HPDE6-E6E7 (cell line): ENCODE measurements at regions not wholly inside any gene's neighbourhood (a gene's known extent, or its start where the extent isn't known, plus 50 kb on each side); places are given as distances from the start of the nearest gene placed in this dataset.

Experiments
- DNase-seq: peaks from one replicate; pipeline ENCODE4 v3.0.0; 2011; ENCODE audit warnings: missing footprints; ENCODE audit errors: extremely low spot score

DNA sequence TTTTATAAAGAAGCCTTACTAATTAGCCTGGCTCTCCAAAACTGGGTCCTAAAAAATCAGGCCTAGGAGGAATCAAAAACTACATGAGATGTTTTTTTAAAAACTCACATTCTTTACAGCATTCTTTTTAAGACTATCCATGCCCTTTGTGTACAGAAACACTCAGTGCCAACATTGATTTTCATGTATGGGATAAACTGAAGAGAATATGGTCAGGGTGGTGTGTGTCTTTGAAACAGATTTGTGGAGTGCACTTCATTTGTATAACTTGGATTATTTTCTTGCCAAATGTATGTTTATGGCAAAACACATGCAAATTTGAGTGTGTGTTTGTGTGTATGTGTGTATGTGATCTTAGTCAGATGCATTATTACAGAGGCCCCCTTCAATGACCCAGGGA is 283.6 kb upstream of the ATP5MC3 start:
- no peak for DNase-seq

DNA sequence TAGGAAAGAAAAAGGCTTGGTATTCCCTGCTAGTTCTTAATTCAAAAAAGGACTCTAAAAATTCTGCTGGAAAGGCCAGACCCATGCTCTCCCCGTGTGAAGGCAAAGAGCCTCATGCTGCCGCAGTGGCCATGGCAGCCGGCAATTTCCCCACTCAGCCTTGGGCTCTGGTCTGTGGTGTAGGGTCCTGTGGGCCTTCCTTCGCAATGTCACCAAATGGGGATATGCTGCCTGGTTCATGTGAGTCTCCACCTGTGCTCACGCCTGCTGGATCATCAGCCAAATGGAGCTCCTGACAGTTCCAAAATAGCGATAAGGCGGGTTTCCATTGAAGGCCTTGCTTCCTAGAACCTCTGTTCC is 282.8 kb upstream of the ATP5MC3 start:
- no peak for DNase-seq

DNA sequence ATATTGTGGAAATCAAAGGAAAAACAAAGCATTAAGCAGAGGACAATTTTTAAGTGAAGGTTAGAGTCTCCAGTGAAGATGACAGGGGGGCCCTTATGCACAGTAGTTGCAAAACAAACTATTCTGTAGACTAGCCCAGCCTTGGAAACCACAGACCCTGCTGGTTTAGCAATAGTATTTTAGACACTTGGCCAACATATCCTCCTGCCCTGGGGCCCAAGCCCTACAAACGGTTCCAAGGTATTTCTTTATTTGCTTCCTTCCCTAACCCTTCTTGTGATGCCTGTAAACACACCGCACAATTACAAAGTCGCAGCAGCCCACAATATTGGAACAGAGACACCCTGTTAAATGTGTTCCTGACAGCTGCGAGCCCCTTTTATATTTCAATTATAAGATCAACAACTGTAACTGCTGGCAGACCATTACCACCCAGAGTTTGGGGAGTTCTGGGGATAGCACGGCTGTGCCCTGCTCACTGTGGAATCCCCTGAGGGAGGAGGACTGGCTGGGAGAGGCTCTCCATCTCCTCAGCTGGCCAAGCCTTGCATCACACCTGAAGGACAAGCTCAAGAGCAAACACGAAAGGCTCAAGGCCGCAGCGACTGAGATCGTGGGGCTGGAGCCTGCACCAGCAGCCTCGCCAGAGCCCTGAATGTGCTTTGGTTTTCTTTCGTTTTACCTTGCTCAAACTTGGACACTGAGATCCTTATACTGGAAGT is 282.2 kb upstream of the ATP5MC3 start:
- no peak for DNase-seq

DNA sequence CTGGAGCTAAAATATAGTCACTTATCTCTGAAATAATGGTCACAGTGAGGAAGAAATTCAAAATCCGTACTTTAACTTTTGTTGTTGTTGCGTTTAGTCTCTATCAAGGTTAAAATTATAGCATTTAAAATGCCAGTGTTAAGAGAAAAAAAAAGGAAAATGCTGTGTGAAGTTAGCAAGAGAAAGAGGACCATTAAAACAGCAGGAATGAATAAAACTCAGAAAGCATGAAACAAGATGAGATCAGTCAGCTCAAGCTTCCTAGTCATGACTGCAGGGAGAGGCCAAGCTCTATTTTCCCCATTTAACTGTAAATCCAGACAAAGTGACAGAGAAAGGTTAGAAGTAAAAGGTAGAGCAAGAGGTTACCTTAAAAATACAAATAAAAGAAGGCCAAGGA is 281.7 kb upstream of the ATP5MC3 start:
- no peak for DNase-seq

DNA sequence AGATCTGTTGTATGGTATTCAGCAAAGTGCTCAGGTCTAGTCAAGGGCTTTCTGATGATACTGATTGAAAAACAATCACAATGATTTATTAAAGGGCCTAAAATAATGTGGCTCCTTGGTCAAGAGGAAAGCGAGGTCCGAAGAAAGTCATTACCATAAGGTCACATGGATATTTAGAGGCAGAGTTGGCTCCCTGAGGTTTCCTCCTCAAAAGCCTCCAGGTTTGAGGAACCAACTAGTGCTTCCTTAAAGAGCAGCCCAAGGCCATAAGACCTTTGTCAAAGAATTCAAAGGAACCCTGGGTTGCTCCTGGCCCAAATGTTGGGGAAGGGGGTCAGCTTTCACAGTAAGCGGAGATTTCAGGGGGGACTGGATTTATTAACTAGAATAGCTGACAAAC is 280.7 kb upstream of the ATP5MC3 start:
- no peak for DNase-seq

DNA sequence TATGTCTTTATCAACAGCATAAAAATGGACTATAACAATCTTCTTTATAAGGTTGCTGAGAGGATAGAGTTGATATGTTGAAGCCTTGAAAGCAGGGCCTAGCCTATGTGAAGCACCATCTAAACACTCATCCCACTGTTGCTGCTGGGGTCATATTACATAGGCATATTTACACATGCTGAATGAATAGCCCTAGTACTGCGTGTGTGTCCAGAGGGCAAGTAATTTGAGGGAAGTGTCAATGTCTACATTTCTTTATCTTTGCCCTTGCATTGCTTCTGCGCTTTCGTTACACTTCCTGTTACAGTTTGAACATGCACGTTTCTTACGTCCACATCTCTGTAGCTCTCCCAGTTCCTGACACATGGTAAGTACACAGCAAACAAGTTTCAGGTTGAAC is 280.3 kb upstream of the ATP5MC3 start:
- DNase-seq, result no peak

DNA sequence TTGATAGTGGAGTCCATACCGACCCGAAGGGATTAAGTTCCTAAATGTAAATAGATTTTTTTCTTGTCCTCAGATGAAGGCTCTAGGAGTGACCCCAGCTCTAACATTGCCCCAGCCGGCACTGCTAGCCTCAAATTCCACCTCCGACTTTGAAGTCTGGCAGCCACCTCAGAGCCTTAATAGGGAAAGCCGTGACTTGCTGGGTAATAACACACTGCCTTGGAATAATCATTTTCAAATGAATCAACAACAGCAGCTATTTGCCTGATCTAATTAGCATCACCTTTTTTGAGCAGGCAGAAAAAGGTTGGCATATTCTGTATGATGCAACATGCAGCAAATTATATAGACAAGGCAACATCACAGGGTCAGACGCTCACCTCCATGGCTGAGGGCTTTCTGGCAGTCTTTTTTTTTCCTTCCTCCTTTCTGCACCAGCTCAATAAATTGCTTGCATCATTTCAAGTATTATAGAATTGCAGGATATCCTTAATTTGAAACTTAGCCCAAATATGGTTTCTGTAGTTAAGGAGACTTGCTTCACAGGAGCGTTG is 276.5 kb upstream of the ATP5MC3 start:
- DNase-seq, result no peak

DNA sequence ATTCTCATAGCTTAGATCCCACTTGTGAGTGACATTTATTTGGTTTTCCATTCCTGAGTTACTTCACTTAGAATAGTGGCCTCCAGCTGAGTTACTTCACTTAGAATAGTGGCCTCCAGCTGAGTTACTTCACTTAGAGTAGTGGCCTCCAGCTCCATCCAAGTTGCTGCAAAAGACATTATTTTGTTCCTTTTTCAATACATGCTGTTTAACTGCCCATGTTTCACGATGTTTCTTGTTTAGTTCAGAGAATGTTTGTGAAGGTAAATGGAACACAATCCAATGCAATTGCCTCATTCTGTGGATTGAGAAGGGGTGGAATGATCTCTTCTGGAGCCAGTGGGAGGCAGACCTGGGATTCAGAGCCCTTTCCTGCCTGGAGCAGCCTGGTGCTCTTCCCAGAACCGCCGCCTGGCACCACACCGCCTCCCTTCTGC is 273.5 kb upstream of the ATP5MC3 start:
- no peak for DNase-seq

DNA sequence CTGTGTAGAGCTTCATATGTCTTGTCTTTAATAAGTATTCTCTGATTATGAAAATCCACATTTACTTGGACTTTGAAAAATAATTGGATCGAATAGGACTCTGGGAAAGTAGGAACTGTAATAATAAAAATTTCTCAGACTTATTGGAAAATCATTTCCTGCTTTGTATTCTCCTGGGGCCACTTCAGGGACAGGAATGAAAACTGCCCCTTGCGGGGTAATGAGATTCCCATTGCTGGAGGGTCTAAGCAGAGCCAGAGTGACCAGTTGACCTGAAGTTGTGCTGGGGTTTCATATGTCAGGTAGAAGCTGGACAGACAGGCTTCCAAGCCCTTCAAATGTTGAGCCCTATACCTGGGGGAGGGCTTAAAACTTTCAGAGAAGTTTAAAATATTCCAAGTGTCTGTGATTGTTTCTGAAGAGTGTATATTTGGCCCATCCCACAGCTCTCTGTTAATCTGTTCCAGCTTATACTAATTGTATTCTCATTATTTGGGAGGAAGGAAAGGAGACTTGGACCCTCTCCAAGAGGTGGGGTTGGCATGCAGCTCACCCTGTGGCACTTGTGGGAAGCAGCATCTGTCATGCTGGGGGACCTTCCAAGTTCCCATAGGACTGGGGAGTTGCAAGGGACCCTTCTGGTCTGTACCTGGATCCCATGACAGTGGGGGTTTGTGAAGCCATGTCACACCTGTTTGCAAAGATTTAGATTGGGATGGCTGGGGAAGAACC is 268.7 kb upstream of the ATP5MC3 start:
- DNase-seq, result no peak

DNA sequence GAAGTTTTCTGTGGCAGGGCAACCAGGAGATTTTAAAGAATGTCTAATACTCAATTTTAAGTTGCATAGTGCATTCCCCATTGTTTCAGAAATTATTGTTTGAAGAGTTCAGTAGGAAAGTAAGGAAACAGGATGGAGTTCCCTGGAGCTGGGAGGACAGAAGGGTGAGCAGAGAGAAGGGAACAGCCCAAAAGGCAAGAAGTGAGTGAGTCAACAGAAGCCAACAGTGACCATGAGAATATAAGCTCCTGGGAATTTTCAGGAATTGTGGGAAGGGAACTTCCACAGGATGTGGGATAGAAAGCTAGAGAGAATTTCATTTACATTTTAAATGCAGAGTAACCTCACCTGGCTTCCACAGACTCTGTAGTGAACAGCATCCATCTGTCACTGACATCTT is 268.1 kb upstream of the ATP5MC3 start:
- DNase-seq, result no peak

DNA sequence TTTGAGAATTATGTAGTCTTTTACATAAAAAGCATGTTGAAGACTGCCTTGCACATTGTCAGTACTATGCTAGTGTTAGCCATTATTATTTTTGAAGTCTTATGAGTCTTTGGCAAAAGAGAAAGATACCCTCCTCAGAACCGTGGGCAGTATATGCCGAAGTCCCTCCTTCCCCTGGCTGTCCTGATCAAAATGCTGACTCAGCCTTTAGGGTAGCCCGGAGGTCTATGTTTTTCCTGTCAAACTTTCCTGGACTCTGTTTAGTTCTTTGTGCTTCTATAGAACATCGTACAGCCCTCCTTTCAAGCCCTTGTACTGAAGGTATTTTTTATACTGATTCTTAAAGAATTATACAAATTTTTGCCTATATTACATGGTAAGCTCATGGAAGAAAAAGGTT is 264.7 kb upstream of the ATP5MC3 start:
- no peak for DNase-seq

DNA sequence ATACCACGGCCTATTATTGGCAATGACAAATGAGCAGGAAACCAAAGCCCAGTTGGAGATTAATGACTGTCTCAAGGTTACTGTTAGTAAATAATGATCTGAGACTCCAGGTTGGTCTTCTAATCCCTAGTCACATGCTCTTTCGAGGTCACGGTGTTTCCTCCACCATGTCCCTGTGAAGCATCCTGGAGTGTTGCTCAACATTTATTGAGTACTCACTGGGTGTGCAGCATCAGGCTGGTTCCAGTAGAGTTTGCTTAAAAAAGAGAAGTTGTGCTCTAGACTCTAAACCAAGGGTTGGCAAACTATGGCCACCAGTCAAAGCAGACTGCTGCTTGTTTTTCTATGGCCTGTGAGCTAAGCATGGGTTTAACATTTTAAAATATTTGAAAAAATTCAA is 263.8 kb upstream of the ATP5MC3 start:
- DNase-seq, result no peak

DNA sequence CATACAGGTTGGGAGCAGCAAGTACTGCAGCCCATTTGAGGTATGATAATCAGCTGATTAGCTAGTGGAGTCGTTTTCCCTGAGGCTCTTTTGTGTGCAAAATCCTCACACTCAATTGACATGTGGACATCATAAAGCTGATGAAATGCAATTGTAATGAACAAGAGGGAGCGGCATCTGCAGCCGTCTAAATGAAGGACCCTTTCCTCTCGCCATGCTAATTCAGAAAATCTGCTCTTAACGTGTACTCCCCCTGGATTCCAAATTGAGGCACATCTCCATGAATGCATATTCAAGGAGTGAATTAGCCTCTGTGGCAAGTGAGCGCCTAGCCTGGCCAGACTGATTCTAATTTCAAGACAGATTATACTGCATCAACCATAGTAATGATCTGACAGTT is 260.9 kb upstream of the ATP5MC3 start:
- no peak for DNase-seq

DNA sequence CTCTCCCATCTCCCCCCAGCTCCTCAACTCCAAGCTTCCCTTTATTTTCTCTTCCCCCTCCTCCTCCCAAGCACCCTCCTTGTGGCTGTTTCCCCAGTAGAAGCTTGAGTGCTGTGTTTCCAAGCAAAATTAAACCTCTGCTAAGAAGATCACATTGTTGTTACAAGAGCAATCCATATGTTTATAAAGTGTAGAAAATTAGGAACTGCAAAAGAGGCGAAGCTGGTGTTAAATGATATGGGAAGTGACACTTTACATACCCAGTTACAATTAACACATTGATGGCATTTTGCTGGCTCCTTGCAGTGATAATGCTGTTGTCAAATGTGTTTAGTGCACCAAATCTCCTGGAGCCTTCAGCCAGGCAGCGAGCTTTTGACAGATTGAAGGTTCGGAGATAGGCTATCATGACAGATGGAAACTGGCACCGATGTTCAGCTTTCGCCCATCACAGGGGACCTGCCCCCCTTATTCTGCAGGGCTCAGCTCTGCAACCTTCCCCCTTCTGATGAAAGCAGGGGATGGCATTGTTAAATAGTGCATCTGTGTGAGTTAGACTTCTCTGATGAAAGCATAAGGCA is 259.8 kb upstream of the ATP5MC3 start:
- DNase-seq, result no peak

DNA sequence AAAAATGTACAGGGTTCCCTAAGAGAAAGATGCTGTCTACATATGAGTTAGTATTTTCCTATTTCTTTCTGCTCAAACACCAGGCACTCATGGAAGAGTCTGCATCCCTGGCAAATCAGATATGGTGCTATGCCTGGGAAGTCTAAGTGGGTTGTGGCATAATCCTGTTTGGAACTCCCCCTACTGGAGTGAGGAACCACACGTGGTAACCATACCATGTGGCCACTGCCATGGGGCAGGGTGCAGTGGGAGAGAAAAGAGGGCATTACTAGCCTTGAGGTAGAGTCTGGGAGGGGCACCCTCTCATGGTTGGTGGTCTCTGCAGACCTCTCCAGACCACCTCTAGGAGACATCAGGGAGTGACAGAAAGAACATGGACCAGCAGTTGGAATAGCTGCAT is 257.9 kb upstream of the ATP5MC3 start:
- DNase-seq, result no peak

DNA sequence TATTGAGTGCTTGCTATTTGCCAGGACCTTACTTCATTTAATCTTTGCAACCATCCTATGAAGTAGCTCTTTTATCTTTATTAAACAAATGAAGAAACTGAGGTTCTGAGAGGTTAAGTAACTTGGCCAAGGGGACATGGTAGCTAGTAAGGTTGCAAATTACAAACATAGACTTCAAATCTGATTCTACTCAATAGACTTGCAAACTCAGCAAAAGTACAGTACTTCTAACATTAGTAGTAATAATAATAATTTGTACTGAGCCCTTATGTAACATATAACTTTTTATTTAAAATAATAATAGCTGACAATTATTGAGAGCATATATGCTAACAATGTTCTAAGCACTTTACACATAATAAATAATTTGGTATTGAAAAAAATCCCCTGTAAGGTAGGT is 255.7 kb upstream of the ATP5MC3 start:
- DNase-seq, result no peak

DNA sequence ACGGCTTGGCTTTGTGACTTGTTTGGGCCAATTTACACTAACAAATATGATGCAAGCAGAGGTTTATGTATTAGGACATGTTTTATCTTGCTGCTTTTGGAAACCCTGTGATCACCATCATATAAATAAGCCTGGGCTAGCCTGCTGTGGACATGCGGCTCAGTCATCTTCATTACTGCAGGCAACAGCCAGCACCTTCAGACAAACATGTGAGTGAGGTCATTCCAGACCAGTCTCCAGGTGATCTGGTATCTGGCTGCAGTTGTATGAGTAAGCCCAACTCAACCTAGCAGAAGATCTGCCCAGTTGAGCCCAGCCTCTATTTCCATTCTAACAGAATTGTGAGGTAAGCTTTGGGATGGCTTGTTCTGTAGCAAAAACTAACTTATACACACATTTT is 254.6 kb upstream of the ATP5MC3 start:
- no peak for DNase-seq

DNA sequence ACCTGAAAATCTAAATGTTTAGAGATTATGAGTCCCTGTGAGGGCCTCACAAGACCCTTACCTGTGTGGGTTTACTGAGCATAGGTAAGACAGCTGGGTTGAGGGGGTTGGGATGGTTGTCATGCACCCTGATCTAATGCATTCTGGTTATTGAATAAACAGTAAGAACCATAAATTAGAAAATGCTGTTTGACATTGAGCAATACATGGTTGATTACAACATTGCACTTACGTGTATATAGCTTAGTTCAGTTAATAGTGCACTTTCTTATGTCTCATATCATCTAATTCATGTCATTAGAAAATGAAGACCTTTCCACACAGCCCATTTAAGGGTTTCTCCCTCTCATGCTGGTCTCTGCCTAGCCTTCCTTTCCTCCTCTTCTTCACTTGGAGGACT is 253.5 kb upstream of the ATP5MC3 start:
- DNase-seq, result no peak

DNA sequence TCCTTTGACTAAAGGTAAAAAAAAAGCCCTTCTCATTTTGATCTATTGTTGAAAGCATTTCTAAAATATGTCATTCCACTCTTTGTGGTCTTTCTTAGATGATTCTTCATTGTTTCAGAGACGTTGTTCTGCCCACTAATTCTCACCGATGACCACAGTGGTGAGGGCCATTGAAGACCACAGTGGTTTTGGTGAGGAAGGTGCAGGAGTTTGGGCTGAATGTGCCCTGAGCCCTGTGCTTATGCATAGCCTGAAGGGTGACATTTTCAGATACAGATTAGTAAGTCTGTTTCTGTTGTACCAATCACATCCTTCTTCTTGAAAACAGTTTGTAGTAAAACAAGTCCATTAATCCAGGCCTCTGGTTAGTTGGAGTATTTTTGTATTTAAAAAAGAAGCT is 251.3 kb upstream of the ATP5MC3 start:
- no peak for DNase-seq

DNA sequence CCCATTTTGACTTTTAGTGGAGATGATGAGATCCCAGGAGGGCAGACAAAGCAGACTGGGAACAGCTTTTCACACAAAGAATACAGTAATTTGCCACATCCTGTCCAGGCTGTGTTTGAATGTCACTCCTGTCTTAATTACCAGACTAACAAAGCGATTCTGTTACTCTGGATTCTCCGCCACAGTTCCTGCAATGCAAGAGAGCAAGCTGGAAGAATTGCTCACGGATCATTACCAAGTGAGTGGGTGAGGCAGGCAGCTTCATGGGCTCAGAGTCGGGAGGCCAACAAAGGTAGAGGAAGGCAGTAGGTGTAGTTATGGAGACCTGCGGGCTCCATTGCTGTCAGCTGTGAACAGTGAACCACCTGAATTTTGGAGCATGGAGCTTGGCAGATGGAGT is 250.5 kb upstream of the ATP5MC3 start:
- no peak for DNase-seq

DNA sequence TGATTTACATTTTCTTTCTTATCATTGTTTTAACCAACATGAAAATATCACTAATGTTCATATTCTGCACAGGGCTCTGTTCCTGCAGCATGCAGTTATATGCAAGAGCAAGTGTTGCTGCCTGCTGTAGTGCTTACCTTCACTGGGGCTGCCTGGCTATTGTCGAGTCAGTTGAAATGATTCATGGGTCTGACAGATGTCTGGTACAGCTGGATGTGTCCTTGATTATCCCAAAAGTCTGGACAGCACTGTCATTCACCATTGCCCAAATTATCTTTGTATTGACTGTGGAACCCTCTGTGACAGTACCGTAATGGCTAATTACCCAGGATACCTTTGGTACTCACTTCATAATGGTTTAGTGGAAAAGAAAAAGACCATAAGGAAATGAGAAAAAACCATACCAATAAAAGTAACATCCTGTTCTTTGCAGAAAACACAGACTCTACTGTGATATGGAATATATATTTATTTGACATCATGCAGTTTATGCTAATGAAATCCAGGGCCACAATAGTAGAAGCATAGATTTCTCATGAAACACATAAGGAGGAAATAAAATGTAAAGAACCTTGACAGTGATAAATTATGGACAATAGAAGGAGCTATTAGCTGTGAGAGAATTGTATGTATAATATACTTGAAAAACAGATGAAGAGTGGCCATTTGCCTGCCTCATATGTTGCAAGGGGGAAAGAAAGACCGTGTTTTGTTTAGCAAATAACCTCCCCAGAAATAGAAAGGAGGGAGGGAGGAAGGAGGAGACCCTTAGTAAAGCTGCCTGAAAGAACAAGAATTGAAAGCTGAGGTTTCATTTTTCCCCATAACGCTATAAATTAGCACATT is 249.8 kb upstream of the ATP5MC3 start:
- no peak for DNase-seq

DNA sequence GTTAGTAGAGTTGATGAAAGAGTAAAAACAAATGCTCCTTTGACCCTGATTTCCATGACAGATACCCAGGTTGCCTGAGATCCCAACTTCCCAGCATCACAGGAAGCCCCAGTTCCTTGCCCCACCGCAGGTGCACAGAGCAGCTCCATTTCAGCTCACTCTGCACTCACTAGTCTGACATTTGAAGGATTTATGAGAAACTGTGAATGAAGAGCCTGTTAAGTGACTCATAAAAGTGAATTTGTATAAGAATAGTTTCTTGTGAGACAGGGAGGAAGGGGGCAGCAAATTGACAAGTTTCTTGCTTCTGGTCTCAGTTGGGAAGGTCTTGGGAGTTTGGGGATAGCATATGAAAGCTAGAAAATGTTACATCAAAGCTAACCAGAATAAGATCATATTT is 248.7 kb upstream of the ATP5MC3 start:
- DNase-seq, result no peak
